SK-N-SH (cell line): ENCODE measurements at regions not wholly inside any gene's neighbourhood (a gene's known extent, or its start where the extent isn't known, plus 50 kb on each side); places are given as distances from the start of the nearest gene placed in this dataset.

Experiments
- CTCF ChIA-PET: fragments of 300-600, 350-600 bp; formaldehyde crosslinking; extraction: SDS; loops from one replicate; lab custom pipeline; 2021; lab: Yijun Ruan, JAX
- POLR2A ChIA-PET: fragments of 350-600 bp; sonication (Branson Sonifier 250); formaldehyde crosslinking; extraction: SDS; loops from one replicate; lab custom pipeline; 2020; ENCODE audit warnings: antibody characterized with exemption, inconsistent platforms; lab: Yijun Ruan, JAX
- DNase-seq: peaks from one replicate; pipeline ENCODE4 v3.0.0; 2012
- H2AFZ ChIP-seq: fragments of 200-600 bp; sonication (generic); 2 replicates; pipeline ENCODE4 v1.8.1; 2016; ENCODE audit warnings: antibody characterized with exemption, mild to moderate bottlenecking, low read depth
- H3F3A ChIP-seq: fragments of 200-600 bp; sonication (generic); replicated peaks from 2 replicates; pipeline ENCODE3; 2016; ENCODE audit warnings: antibody characterized with exemption, mild to moderate bottlenecking; ENCODE audit not compliant: insufficient read depth
- H3K27ac ChIP-seq, 2 experiments: fragments of 200-500 bp in 1 of 2; fragments of 200-600 bp in 1 of 2; sonication (Bioruptor generic) in 1 of 2; sonication (generic), shearing (Covaris generic) in 1 of 2; 2 replicates each; pipeline versions ENCODE4 v1.5.1 to v1.6.1; 2014 to 2016; ENCODE audit warnings: low read depth in 2 of 2, inconsistent platforms in 1 of 2, low read length in 1 of 2, mild to moderate bottlenecking in 1 of 2, mixed read lengths in 1 of 2
- H3K27me3 ChIP-seq: fragments of 200-600 bp; sonication (generic), shearing (Covaris generic); 2 replicates; pipeline ENCODE4 v1.6.1; 2016; ENCODE audit warnings: mixed run types; ENCODE audit not compliant: insufficient read depth
- H3K36me3 ChIP-seq, 2 experiments: fragments of 200-500 bp in 1 of 2; fragments of 200-600 bp in 1 of 2; sonication (Bioruptor generic) in 1 of 2; sonication (generic) in 1 of 2; replicated peaks in 1 of 2; 2 replicates each; pipeline versions ENCODE3 to v1.5.1; 2014 to 2016; ENCODE audit warnings: low read length in 1 of 2, mild to moderate bottlenecking in 1 of 2; ENCODE audit not compliant: insufficient read depth in 2 of 2, control insufficient read depth in 1 of 2
- H3K4me1 ChIP-seq, 2 experiments: fragments of 200-500 bp in 1 of 2; fragments of 200-600 bp in 1 of 2; sonication (Bioruptor generic) in 1 of 2; sonication (generic), shearing (Covaris generic) in 1 of 2; 2 replicates each; pipeline versions ENCODE4 v1.5.1 to v1.6.1; 2014 to 2016; ENCODE audit warnings: low read depth in 1 of 2, low read length in 1 of 2, mixed run types in 1 of 2; ENCODE audit not compliant: insufficient read depth in 2 of 2, control insufficient read depth in 1 of 2
- H3K4me2 ChIP-seq: fragments of 200-600 bp; sonication (generic), shearing (Covaris generic); 2 replicates; pipeline ENCODE4 v1.6.1; 2017; ENCODE audit warnings: mixed run types
- H3K4me3 ChIP-seq, 2 experiments: fragments of 200-500 bp in 1 of 2; fragments of 200-600 bp in 1 of 2; sonication (Bioruptor generic) in 1 of 2; sonication (generic), shearing (Covaris generic) in 1 of 2; 2 replicates each; pipeline versions ENCODE4 v1.5.1 to v1.8.1; 2014 to 2016; ENCODE audit warnings: low read depth in 2 of 2, inconsistent platforms in 1 of 2, low read length in 1 of 2, mild to moderate bottlenecking in 1 of 2, mixed read lengths in 1 of 2, moderate library complexity in 1 of 2
- H3K79me2 ChIP-seq: fragments of 200-600 bp; sonication (generic); 2 replicates; pipeline ENCODE4 v1.8.1; 2017; ENCODE audit warnings: mild to moderate bottlenecking; ENCODE audit not compliant: insufficient read depth
- H3K9ac ChIP-seq: fragments of 200-600 bp; sonication (generic); 2 replicates; pipeline ENCODE4 v1.6.1; 2017; ENCODE audit warnings: mixed run types
- H3K9me2 ChIP-seq: fragments of 200-600 bp; sonication (generic); 2 replicates; pipeline ENCODE4 v1.6.1; 2017; ENCODE audit warnings: mixed run types
- H3K9me3 ChIP-seq: fragments of 200-600 bp; sonication (generic); 2 replicates; pipeline ENCODE4 v1.6.1; 2017; ENCODE audit warnings: mixed run types, mild to moderate bottlenecking, moderate library complexity
- H4K20me1 ChIP-seq: fragments of 200-600 bp; sonication (generic); 2 replicates; pipeline ENCODE4 v1.6.1; 2017; ENCODE audit warnings: mild to moderate bottlenecking, mixed run types; ENCODE audit not compliant: insufficient read depth
- CHD2 ChIP-seq: fragments of 150-350 bp; IDR thresholded peaks from 2 replicates; pipeline ENCODE4 v1.6.1; 2018; ENCODE audit warnings: low read length; ENCODE audit not compliant: partially characterized antibody
- ELF1 ChIP-seq: IDR thresholded peaks from 2 replicates; pipeline ENCODE4 v1.4.0; 2012
- EP300 ChIP-seq, 2 experiments: IDR thresholded peaks; 2 replicates each; pipeline versions ENCODE4 v1.4.0 to v1.6.1; 2012; ENCODE audit warnings: borderline replicate concordance in 1 of 2, low read depth in 1 of 2, low read length in 1 of 2
- FOSL2 ChIP-seq: IDR thresholded peaks from 2 replicates; pipeline ENCODE4 v1.4.0; 2012; ENCODE audit warnings: low read depth, mild to moderate bottlenecking, moderate library complexity, borderline replicate concordance
- FOXJ3 ChIP-seq: sonication (generic); formaldehyde crosslinking; IDR thresholded peaks from 2 replicates; pipeline ENCODE4 v1.5.1; 2020; ENCODE audit warnings: mild to moderate bottlenecking, missing genetic modification reagents
- GABPA ChIP-seq: IDR thresholded peaks from 2 replicates; pipeline ENCODE4 v1.4.0; 2012; ENCODE audit warnings: low read depth, mild to moderate bottlenecking
- GATA2 ChIP-seq: sonication (generic); formaldehyde crosslinking; IDR thresholded peaks from 2 replicates; pipeline ENCODE4 v1.5.0; 2020; ENCODE audit warnings: mild to moderate bottlenecking, missing genetic modification reagents
- MXI1 ChIP-seq: IDR thresholded peaks from 2 replicates; pipeline ENCODE4 v1.6.1; 2012; ENCODE audit warnings: mild to moderate bottlenecking, low read depth, low read length, improper control_type of control experiment
- NFIC ChIP-seq: IDR thresholded peaks from 2 replicates; pipeline ENCODE4 v1.4.0; 2012; ENCODE audit warnings: borderline replicate concordance
- RCOR1 ChIP-seq: fragments of 150-350 bp; IDR thresholded peaks from 2 replicates; pipeline ENCODE4 v1.6.1; 2017; ENCODE audit warnings: antibody characterized with exemption, low read length
- RFX5 ChIP-seq: IDR thresholded peaks from 2 replicates; pipeline ENCODE4 v1.6.1; 2012; ENCODE audit warnings: mild to moderate bottlenecking, improper control_type of control experiment, low read length
- RXRA ChIP-seq: IDR thresholded peaks from 2 replicates; pipeline ENCODE4 v1.4.0; 2012; ENCODE audit warnings: low read depth, mild to moderate bottlenecking, borderline replicate concordance
- TAF1 ChIP-seq: IDR thresholded peaks from 2 replicates; pipeline ENCODE4 v1.6.1; 2012; ENCODE audit warnings: low read depth, mild to moderate bottlenecking, low read length, moderate library complexity, borderline replicate concordance
- TCF12 ChIP-seq: IDR thresholded peaks from 2 replicates; pipeline ENCODE4 v1.4.0; 2012
- TEAD4 ChIP-seq: IDR thresholded peaks from 2 replicates; pipeline ENCODE4 v1.4.0; 2012; ENCODE audit warnings: mild to moderate bottlenecking, borderline replicate concordance; ENCODE audit not compliant: insufficient read depth
- YY1 ChIP-seq: IDR thresholded peaks from 2 replicates; pipeline ENCODE4 v1.4.0; 2012; ENCODE audit warnings: low read depth, mild to moderate bottlenecking
- WGBS: methylation state at CpG from one replicate; pipeline ENCODE4 v1.1.6; 2017; ENCODE audit warnings: low lambda C conversion rate; 5-methylcytosine and 5-hydroxymethylcytosine counted together
- TF ChIP-seq, protein P1 (sequence below): fragments of 150-350 bp; IDR thresholded peaks from 2 replicates; pipeline ENCODE4 v1.6.1; 2017; ENCODE audit warnings: antibody characterized with exemption, low read length, low read depth, borderline replicate concordance
- TF ChIP-seq, protein P2 (sequence below): IDR thresholded peaks from 2 replicates; pipeline ENCODE4 v1.4.0; 2012; ENCODE audit warnings: low read depth, borderline replicate concordance
- TF ChIP-seq, protein P3 (sequence below): IDR thresholded peaks from 2 replicates; pipeline ENCODE4 v1.4.0; 2012; ENCODE audit warnings: low read depth, borderline replicate concordance

- no peak overlapping the region for H3K27ac ChIP-seq
- no peaks in the 10 kb centered on the region for H3K79me2 ChIP-seq
- H3K4me2 ChIP-seq: no peak overlapping the region
- ChIA-PET POLR2A (no interaction called here), CTCF (no interaction called here)
- TF ChIP-seq NFIC (no peak), FOSL2 (no peak), CHD2 (no peak), YY1 (no peak), RCOR1 (no peak), TCF12 (no peak), FOXJ3 (CRISPR knock-in tag) (no peak), MXI1 (no peak), GATA2 (CRISPR knock-in tag) (no peak), ELF1 (no peak), GABPA (no peak), EP300 (IDR thresholded peaks at IDR 0.05; ENCODE audit: borderline replicate concordance in 1 of 2, low read depth in 1 of 2, low read length in 1 of 2) (no peak), RFX5 (no peak), RXRA (no peak)
- TF ChIP-seq, protein P1, sequence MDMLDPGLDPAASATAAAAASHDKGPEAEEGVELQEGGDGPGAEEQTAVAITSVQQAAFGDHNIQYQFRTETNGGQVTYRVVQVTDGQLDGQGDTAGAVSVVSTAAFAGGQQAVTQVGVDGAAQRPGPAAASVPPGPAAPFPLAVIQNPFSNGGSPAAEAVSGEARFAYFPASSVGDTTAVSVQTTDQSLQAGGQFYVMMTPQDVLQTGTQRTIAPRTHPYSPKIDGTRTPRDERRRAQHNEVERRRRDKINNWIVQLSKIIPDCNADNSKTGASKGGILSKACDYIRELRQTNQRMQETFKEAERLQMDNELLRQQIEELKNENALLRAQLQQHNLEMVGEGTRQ: no peak
- H3K9ac ChIP-seq: no peak overlapping the region
- H3K4me1 ChIP-seq: no peaks in the 10 kb centered on the region
- no peaks in the 10 kb centered on the region for H3K36me3 ChIP-seq
- no peak overlapping the region for H3K4me3 ChIP-seq
- H3K9me3 ChIP-seq: no peaks in the 10 kb centered on the region
- H2AFZ ChIP-seq: no peak overlapping the region
- WGBS: 12% methylated on average over 4 of the region's 4 CpGs
- H4K20me1 ChIP-seq: no peaks in the 10 kb centered on the region
- no peaks in the 10 kb centered on the region for H3K9me2 ChIP-seq
- no peaks in the 10 kb centered on the region for H3F3A ChIP-seq
- DNase-seq: no peak
- no peaks in the 10 kb centered on the region for H3K27me3 ChIP-seq
Measured at GRCh38 chr6:20001286-20001685, 164.1 kb downstream of the ID4 start.

DNA sequence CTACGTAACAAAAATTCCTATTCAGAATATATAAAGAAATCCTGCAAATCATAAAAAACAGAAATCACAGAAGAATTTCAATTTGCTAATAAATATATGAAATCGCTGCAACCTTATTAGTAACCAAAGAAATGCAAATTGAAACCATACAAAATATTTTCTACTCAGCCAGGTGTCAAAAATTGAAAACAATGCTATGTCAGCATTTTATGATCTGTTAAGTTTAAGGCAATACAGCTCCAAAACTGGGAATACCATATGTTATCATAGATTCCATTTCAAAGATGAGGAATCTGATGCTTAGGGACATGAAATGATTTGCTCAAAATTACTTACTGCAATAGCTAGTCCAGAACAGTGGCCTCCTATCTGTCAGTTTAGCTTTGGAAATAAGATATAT lies 168.9 kb downstream of the ID4 start:
- ChIA-PET POLR2A (no interaction called here), CTCF (no interaction called here)
- no peaks in the 10 kb centered on the region for H3K27me3 ChIP-seq
- no peaks in the 10 kb centered on the region for H3K9me2 ChIP-seq
- no peak overlapping the region for H3K4me2 ChIP-seq
- H3K27ac ChIP-seq: no peak overlapping the region
- H3K4me3 ChIP-seq: no peak overlapping the region
- H3K9ac ChIP-seq: no peak overlapping the region
- DNase-seq: no peak
- WGBS: 13% methylated on average over 2 of the region's 2 CpGs
- H4K20me1 ChIP-seq: no peaks in the 10 kb centered on the region
- no peaks in the 10 kb centered on the region for H3K4me1 ChIP-seq
- TF ChIP-seq RXRA (no peak), ELF1 (no peak), TEAD4 (no peak), YY1 (no peak), TAF1 (no peak), EP300 (IDR thresholded peaks at IDR 0.05; ENCODE audit: borderline replicate concordance in 1 of 2, low read depth in 1 of 2, low read length in 1 of 2) (no peak), FOSL2 (no peak), NFIC (no peak), GABPA (no peak)
- TF ChIP-seq, protein P2, sequence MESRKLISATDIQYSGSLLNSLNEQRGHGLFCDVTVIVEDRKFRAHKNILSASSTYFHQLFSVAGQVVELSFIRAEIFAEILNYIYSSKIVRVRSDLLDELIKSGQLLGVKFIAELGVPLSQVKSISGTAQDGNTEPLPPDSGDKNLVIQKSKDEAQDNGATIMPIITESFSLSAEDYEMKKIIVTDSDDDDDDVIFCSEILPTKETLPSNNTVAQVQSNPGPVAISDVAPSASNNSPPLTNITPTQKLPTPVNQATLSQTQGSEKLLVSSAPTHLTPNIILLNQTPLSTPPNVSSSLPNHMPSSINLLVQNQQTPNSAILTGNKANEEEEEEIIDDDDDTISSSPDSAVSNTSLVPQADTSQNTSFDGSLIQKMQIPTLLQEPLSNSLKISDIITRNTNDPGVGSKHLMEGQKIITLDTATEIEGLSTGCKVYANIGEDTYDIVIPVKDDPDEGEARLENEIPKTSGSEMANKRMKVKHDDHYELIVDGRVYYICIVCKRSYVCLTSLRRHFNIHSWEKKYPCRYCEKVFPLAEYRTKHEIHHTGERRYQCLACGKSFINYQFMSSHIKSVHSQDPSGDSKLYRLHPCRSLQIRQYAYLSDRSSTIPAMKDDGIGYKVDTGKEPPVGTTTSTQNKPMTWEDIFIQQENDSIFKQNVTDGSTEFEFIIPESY: no peak
- TF ChIP-seq, protein P3, sequence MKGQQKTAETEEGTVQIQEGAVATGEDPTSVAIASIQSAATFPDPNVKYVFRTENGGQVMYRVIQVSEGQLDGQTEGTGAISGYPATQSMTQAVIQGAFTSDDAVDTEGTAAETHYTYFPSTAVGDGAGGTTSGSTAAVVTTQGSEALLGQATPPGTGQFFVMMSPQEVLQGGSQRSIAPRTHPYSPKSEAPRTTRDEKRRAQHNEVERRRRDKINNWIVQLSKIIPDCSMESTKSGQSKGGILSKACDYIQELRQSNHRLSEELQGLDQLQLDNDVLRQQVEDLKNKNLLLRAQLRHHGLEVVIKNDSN: no peak
- no peak overlapping the region for H2AFZ ChIP-seq
- H3F3A ChIP-seq: no peaks in the 10 kb centered on the region
- no peaks in the 10 kb centered on the region for H3K79me2 ChIP-seq
- no peaks in the 10 kb centered on the region for H3K9me3 ChIP-seq
- no peaks in the 10 kb centered on the region for H3K36me3 ChIP-seq
